ENCODE measurements at regions not wholly inside any gene's neighbourhood (a gene's known extent, or its start where the extent isn't known, plus 50 kb on each side); places are given as distances from the start of the nearest gene placed in this dataset.

GRCh38 chr9:21549890-21550289, 67.8 kb upstream of the IFNE start:
- TF ChIP-seq CTCF (IDR thresholded peaks at IDR 0.05) (no peak), POLR2A (IDR thresholded peaks at IDR 0.05) (no peak)

All from uterus (tissue), 2 donors.